IMR-90 (cell line): ENCODE measurements at regions not wholly inside any gene's neighbourhood (a gene's known extent, or its start where the extent isn't known, plus 50 kb on each side); places are given as distances from the start of the nearest gene placed in this dataset.

Source experiments
- ATAC-seq: fragments of 200-7000 bp; cut with Tn5 transposase; 2 replicates; pipeline ENCODE4 v1.9.1; 2020; ENCODE audit warnings: low read depth, mild to moderate bottlenecking, moderate library complexity
- BruUV-seq: library from RNA; stranded (reverse); fragments of 400-500 nt; replicated peaks from 2 replicates; lab custom pipeline; 2021; lab: Mats Ljungman, UMichigan
- CTCF ChIA-PET: fragments of 300-600 bp; formaldehyde crosslinking; extraction: SDS; loops from one replicate; lab custom pipeline; 2021; ENCODE audit warnings: antibody characterized with exemption; lab: Yijun Ruan, JAX
- POLR2A ChIA-PET: fragments of 300-600 bp; sonication (Branson Sonifier 250); formaldehyde crosslinking; loops from one replicate; lab custom pipeline; 2022; ENCODE audit warnings: antibody characterized with exemption; ENCODE audit not compliant: unreplicated experiment; lab: Charles Lee
- DNase-seq: peaks from one replicate; pipeline ENCODE4 v3.0.0; 2013
- H2AFZ ChIP-seq: replicated peaks from 2 replicates; pipeline ENCODE3; 2013; ENCODE audit warnings: low read length, mild to moderate bottlenecking; ENCODE audit not compliant: poor library complexity
- H2AK5ac ChIP-seq: 2 replicates; pipeline ENCODE4 v1.6.1; 2013; ENCODE audit warnings: low read depth, low read length, inconsistent platforms
- H2AK9ac ChIP-seq: replicated peaks from 2 replicates; pipeline ENCODE3; 2013; ENCODE audit warnings: mild to moderate bottlenecking, low read depth, low read length, moderate library complexity; ENCODE audit not compliant: poor library complexity
- H2BK120ac ChIP-seq: 2 replicates; pipeline ENCODE4 v1.6.1; 2013; ENCODE audit warnings: low read depth, low read length, inconsistent platforms
- H2BK15ac ChIP-seq: 3 replicates; pipeline ENCODE4 v1.6.1; 2013; ENCODE audit warnings: low read depth, low read length, inconsistent platforms
- H2BK20ac ChIP-seq: 2 replicates; pipeline ENCODE4 v1.6.1; 2013; ENCODE audit warnings: low read depth, mild to moderate bottlenecking, inconsistent platforms, low read length, moderate library complexity
- H2BK5ac ChIP-seq: 2 replicates; pipeline ENCODE4 v1.6.1; 2013; ENCODE audit warnings: mild to moderate bottlenecking, low read depth, low read length, inconsistent platforms; ENCODE audit not compliant: poor library complexity, severe bottlenecking
- H3K14ac ChIP-seq: replicated peaks from 2 replicates; pipeline ENCODE4 v1.6.1; 2013; ENCODE audit warnings: low read depth, low read length, inconsistent platforms
- H3K18ac ChIP-seq: 2 replicates; pipeline ENCODE4 v1.6.1; 2013; ENCODE audit warnings: low read depth, low read length, control low read depth
- H3K23ac ChIP-seq: 2 replicates; pipeline ENCODE4 v1.6.1; 2013; ENCODE audit warnings: low read depth, low read length, inconsistent platforms
- H3K27ac ChIP-seq: 2 replicates; pipeline ENCODE4 v1.5.1; 2013; ENCODE audit warnings: mild to moderate bottlenecking, control low read depth, low read length; ENCODE audit not compliant: insufficient read depth
- H3K27me3 ChIP-seq: 2 replicates; pipeline ENCODE4 v1.6.1; 2013; ENCODE audit warnings: low read length; ENCODE audit not compliant: control insufficient read depth, insufficient read depth
- H3K36me3 ChIP-seq: 2 replicates; pipeline ENCODE4 v1.6.1; 2013; ENCODE audit warnings: low read length, mixed read lengths; ENCODE audit not compliant: control insufficient read depth, insufficient read depth
- H3K4ac ChIP-seq: 2 replicates; pipeline ENCODE4 v1.6.1; 2013; ENCODE audit warnings: low read depth, low read length, inconsistent platforms
- H3K4me1 ChIP-seq: 2 replicates; pipeline ENCODE4 v1.6.1; 2013; ENCODE audit warnings: low read length, mixed read lengths; ENCODE audit not compliant: control insufficient read depth, insufficient read depth
- H3K4me2 ChIP-seq: 2 replicates; pipeline ENCODE4 v1.6.1; 2013; ENCODE audit warnings: low read depth, mild to moderate bottlenecking, control low read depth, low read length, moderate library complexity
- H3K4me3 ChIP-seq: 2 replicates; pipeline ENCODE4 v1.5.1; 2013; ENCODE audit warnings: low read depth, mild to moderate bottlenecking, control low read depth, low read length, moderate library complexity; ENCODE audit not compliant: insufficient read depth
- H3K56ac ChIP-seq: 2 replicates; pipeline ENCODE4 v1.6.1; 2013; ENCODE audit warnings: low read length, inconsistent platforms; ENCODE audit not compliant: insufficient read depth; ENCODE audit errors: extremely low read depth
- H3K79me1 ChIP-seq, 2 experiments: 2 replicates each; pipeline ENCODE4 v1.6.1; 2013; ENCODE audit warnings: low read length in 2 of 2, inconsistent platforms in 1 of 2, low read depth in 1 of 2
- H3K9ac ChIP-seq: 2 replicates; pipeline ENCODE4 v1.6.1; 2013; ENCODE audit warnings: low read depth, low read length, control low read depth
- H3K9me1 ChIP-seq: 2 replicates; pipeline ENCODE4 v1.6.1; 2013; ENCODE audit warnings: low read length, inconsistent platforms; ENCODE audit not compliant: insufficient read depth
- H3K9me3 ChIP-seq: 2 replicates; pipeline ENCODE4 v1.6.1; 2013; ENCODE audit warnings: low read length; ENCODE audit not compliant: control insufficient read depth, insufficient read depth
- H4K20me1 ChIP-seq: 2 replicates; pipeline ENCODE4 v1.6.1; 2013; ENCODE audit warnings: low read length, inconsistent platforms; ENCODE audit not compliant: insufficient read depth
- H4K5ac ChIP-seq: 2 replicates; pipeline ENCODE4 v1.6.1; 2013; ENCODE audit warnings: mild to moderate bottlenecking, low read depth, low read length, control low read depth
- H4K8ac ChIP-seq, 2 experiments: 2 replicates each; pipeline ENCODE4 v1.6.1; 2013; ENCODE audit warnings: low read depth in 2 of 2, low read length in 2 of 2, control low read depth in 1 of 2, inconsistent platforms in 1 of 2
- H4K91ac ChIP-seq: 2 replicates; pipeline ENCODE4 v1.6.1; 2013; ENCODE audit warnings: low read depth, low read length, inconsistent platforms; ENCODE audit not compliant: insufficient read depth
- MAFK ChIP-seq: IDR thresholded peaks from 2 replicates; pipeline ENCODE4 v1.6.1; 2012; ENCODE audit warnings: low read depth, low read length, improper control_type of control experiment
- WGBS, 2 experiments: methylation state at CpG; one replicate each; pipeline versions ENCODE4 v1.1.5 to v1.1.7; 2013; ENCODE audit warnings: missing lambda C conversion rate in 2 of 2; ENCODE audit not compliant: insufficient read length in 1 of 2; ENCODE audit errors: extremely low coverage in 2 of 2; 5-methylcytosine and 5-hydroxymethylcytosine counted together
- dilution Hi-C: fragments of 300-500 bp; cut with HindIII; formaldehyde crosslinking; loops from one replicate; pipeline ENCODE4 v1.14.3; 2018; ENCODE audit warnings: low sequenced_read_pairs; ENCODE audit not compliant: unreplicated experiment
- in situ Hi-C: fragments of 300-500 bp; cut with MboI; formaldehyde crosslinking; loops from 3 replicates; pipeline ENCODE4 v1.14.3; 2019; ENCODE audit warnings: low sequenced_read_pairs, inconsistent platforms, mixed read lengths
- intact Hi-C: fragments of 100-400 bp; cut with micrococcal nuclease; formaldehyde crosslinking; loops from 2 replicates; pipeline ENCODE4 v1.10.0; 2022

DNA sequence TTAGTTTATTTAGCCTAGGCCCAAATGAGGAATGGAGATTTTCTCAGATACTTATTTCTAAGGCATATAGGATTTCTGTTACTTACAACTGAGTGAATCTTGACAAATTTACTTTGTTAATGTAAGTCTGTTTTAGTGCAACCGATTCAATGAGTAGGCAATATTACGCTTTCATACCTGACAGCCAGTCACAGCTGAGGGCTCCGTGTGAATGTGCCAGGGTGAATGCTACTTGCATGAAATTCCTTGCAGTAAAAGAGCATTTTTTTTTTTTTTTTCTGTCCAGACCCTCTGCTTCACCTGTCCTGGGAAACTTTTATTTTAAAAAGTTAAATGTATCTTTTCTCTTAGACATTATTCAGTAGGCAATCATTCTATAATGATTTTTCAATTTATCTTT, 1100.0 kb downstream of the FAT4 start:
- Histone ChIP-seq H3K18ac (no peak overlapping the region), H3K27me3 (no peaks in the 10 kb centered on the region), H3K79me1 (no peaks in the 10 kb centered on the region), H2AK9ac (no peak overlapping the region), H2AFZ (no peak overlapping the region), H2BK120ac (no peak overlapping the region), H3K4ac (no peak overlapping the region), H4K20me1 (no peaks in the 10 kb centered on the region), H3K23ac (no peak overlapping the region), H2BK5ac (no peak overlapping the region), H3K4me1 (no peaks in the 10 kb centered on the region), H3K9me3 (no peaks in the 10 kb centered on the region), H3K14ac (no peak overlapping the region), H3K36me3 (no peaks in the 10 kb centered on the region), H3K4me2 (no peak overlapping the region), H3K9ac (no peak overlapping the region), H4K91ac (no peak overlapping the region), H2BK20ac (no peak overlapping the region), H3K27ac (no peak overlapping the region), H2BK15ac (no peak overlapping the region), H3K9me1 (no peaks in the 10 kb centered on the region), H2AK5ac (no peak overlapping the region), H4K5ac (no peak overlapping the region), H4K8ac (no peak overlapping the region), H3K56ac (no peak overlapping the region), H3K4me3 (no peak overlapping the region)
- intact Hi-C loops, result no loop called here
- no peak for TF ChIP-seq MAFK
- POLR2A ChIA-PET, result no interaction called here
- dilution Hi-C loops, result no loop called here
- in situ Hi-C loops, result loop anchor here (25.0 kb wide), 1 partner anchor 1102 kb away; the partner anchor contains the start of gene FAT4
- WGBS, 2 experiments, result no CpG with 5 or more reads among the region's 3 CpGs
- no peak for ATAC-seq
- BruUV-seq, result no TSS peak
- CTCF ChIA-PET, result no interaction called here
- no peak for DNase-seq
